HCT116 (cell line): ENCODE measurements at regions not wholly inside any gene's neighbourhood (a gene's known extent, or its start where the extent isn't known, plus 50 kb on each side); places are given as distances from the start of the nearest gene placed in this dataset.

Experiments used
- ATAC-seq: fragments of 200-7000 bp; cut with Tn5 transposase; 2 replicates; pipeline ENCODE4 v1.9.1; 2020; ENCODE audit warnings: mild to moderate bottlenecking, moderate library complexity
- BruUV-seq: library from RNA; stranded (reverse); fragments of 400-500 nt; replicated peaks from 2 replicates; lab custom pipeline; 2021; lab: Mats Ljungman, UMichigan
- CTCF ChIA-PET: fragments of 300-600 bp; sonication (Branson Sonifier 250); formaldehyde crosslinking; loops from one replicate; lab custom pipeline; 2021; ENCODE audit warnings: antibody characterized with exemption; lab: Charles Lee
- POLR2A ChIA-PET: fragments of 300-600, 350-600 bp; sonication (Branson Sonifier 250); formaldehyde crosslinking; loops from one replicate; lab custom pipeline; 2021; ENCODE audit warnings: antibody characterized with exemption; lab: Charles Lee
- RAD21 ChIA-PET, 2 experiments: fragments of 300-600 bp; sonication (Branson Sonifier 250); formaldehyde crosslinking; loops; one replicate each; lab custom pipeline; 2023; ENCODE audit warnings: low total read pairs in 2 of 2; ENCODE audit not compliant: uncharacterized antibody in 2 of 2, unreplicated experiment in 2 of 2, low non-redundant PET in 1 of 2; lab: Charles Lee
- DNase-seq: peaks from one replicate; pipeline ENCODE4 v3.0.0-alpha.2; 2010; ENCODE audit warnings: low read depth, low spot score
- H2AFZ ChIP-seq: fragments of 200-600 bp; shearing (Covaris generic), sonication (generic); 2 replicates; pipeline ENCODE4 v1.6.1; 2017; ENCODE audit warnings: low read depth, mixed run types, mixed read lengths, antibody characterized with exemption, low read length; ENCODE audit not compliant: poor library complexity, severe bottlenecking
- H3K27ac ChIP-seq: 2 replicates; pipeline ENCODE4 v1.5.1; 2012; ENCODE audit warnings: low read depth, low read length
- H3K27me3 ChIP-seq: fragments of 200-600 bp; sonication (generic); 2 replicates; pipeline ENCODE4 v1.6.1; 2016; ENCODE audit warnings: mixed run types, low read length, mixed read lengths; ENCODE audit not compliant: insufficient read depth
- H3K36me3 ChIP-seq, 2 experiments: fragments of 200-500 bp in 1 of 2; fragments of 200-600 bp in 1 of 2; sonication (Bioruptor generic) in 1 of 2; sonication (generic) in 1 of 2; 2 replicates each; pipeline versions ENCODE4 v1.5.1 to v1.6.1; 2014 to 2016; ENCODE audit warnings: low read length in 2 of 2, inconsistent platforms in 1 of 2, mixed read lengths in 1 of 2, mixed run types in 1 of 2; ENCODE audit not compliant: insufficient read depth in 2 of 2, control insufficient read depth in 1 of 2
- H3K4me1 ChIP-seq, 2 experiments: fragments of 200-600 bp in 1 of 2; sonication (generic) in 1 of 2; 2 replicates each; pipeline versions ENCODE4 v1.5.1 to v1.6.1; 2012 to 2017; ENCODE audit warnings: low read length in 2 of 2, inconsistent platforms in 1 of 2, mild to moderate bottlenecking in 1 of 2, mixed read lengths in 1 of 2, mixed run types in 1 of 2, moderate library complexity in 1 of 2; ENCODE audit not compliant: insufficient read depth in 2 of 2, control insufficient read depth in 1 of 2
- H3K4me2 ChIP-seq: fragments of 200-600 bp; sonication (generic); 2 replicates; pipeline ENCODE4 v1.6.1; 2017; ENCODE audit warnings: mixed run types, low read length, mixed read lengths
- H3K4me3 ChIP-seq, 2 experiments: fragments of 200-600 bp in 1 of 2; sonication (generic) in 1 of 2; replicated peaks in 1 of 2; 2 replicates each; pipeline ENCODE4 v1.5.1; 2011 to 2016; ENCODE audit warnings: low read length in 2 of 2, control low read depth in 1 of 2, low read depth in 1 of 2, mild to moderate bottlenecking in 1 of 2, mixed read lengths in 1 of 2, mixed run types in 1 of 2
- H3K79me2 ChIP-seq: fragments of 200-600 bp; sonication (generic); 2 replicates; pipeline ENCODE4 v1.6.1; 2017; ENCODE audit warnings: mild to moderate bottlenecking, mixed run types, low read length, moderate library complexity, mixed read lengths; ENCODE audit not compliant: insufficient read depth
- H3K9ac ChIP-seq: fragments of 200-600 bp; sonication (generic); 2 replicates; pipeline ENCODE4 v1.6.1; 2016; ENCODE audit warnings: low read length, mixed read lengths
- H3K9me2 ChIP-seq: fragments of 200-600 bp; sonication (generic), shearing (Covaris generic); 2 replicates; pipeline ENCODE4 v1.6.1; 2017; ENCODE audit warnings: mixed run types, mild to moderate bottlenecking, moderate library complexity; ENCODE audit not compliant: insufficient read depth
- H3K9me3 ChIP-seq, 2 experiments: fragments of 200-500 bp in 1 of 2; fragments of 200-600 bp in 1 of 2; sonication (Bioruptor generic) in 1 of 2; sonication (generic) in 1 of 2; 2 replicates each; pipeline ENCODE4 v1.6.1; 2014 to 2017; ENCODE audit warnings: low read length in 2 of 2, mixed read lengths in 2 of 2, inconsistent platforms in 1 of 2, low read depth in 1 of 2, mild to moderate bottlenecking in 1 of 2, mixed run types in 1 of 2, moderate library complexity in 1 of 2; ENCODE audit not compliant: control insufficient read depth in 1 of 2, insufficient read depth in 1 of 2
- H4K20me1 ChIP-seq: fragments of 200-600 bp; sonication (generic), shearing (Covaris generic); 2 replicates; pipeline ENCODE4 v1.6.1; 2017; ENCODE audit warnings: mixed run types, mild to moderate bottlenecking, moderate library complexity; ENCODE audit not compliant: insufficient read depth
- CBX3 ChIP-seq: IDR thresholded peaks from 2 replicates; pipeline ENCODE4 v1.6.1; 2012; ENCODE audit warnings: low read depth
- CEBPB ChIP-seq: IDR thresholded peaks from 2 replicates; pipeline ENCODE4 v1.6.1; 2012; ENCODE audit warnings: low read depth
- EGR1 ChIP-seq: IDR thresholded peaks from 2 replicates; pipeline ENCODE4 v1.6.1; 2012; ENCODE audit warnings: low read depth
- ELF1 ChIP-seq: IDR thresholded peaks from 2 replicates; pipeline ENCODE4 v1.6.1; 2012; ENCODE audit warnings: low read depth, borderline replicate concordance
- FOSL1 ChIP-seq: IDR thresholded peaks from 2 replicates; pipeline ENCODE4 v1.6.1; 2012; ENCODE audit warnings: low read depth
- POLR2A ChIP-seq: IDR thresholded peaks from 2 replicates; pipeline ENCODE4 v1.7.0; 2011; ENCODE audit warnings: borderline replicate concordance; ENCODE audit not compliant: insufficient read depth, insufficient read length; ENCODE audit errors: extremely low read depth
- RAD21 ChIP-seq: IDR thresholded peaks from 2 replicates; pipeline ENCODE4 v1.6.1; 2012; ENCODE audit warnings: low read depth, mild to moderate bottlenecking
- SIN3A ChIP-seq: IDR thresholded peaks from 2 replicates; pipeline ENCODE4 v1.6.1; 2012; ENCODE audit warnings: low read depth
- SRF ChIP-seq: IDR thresholded peaks from 2 replicates; pipeline ENCODE4 v1.6.1; 2012; ENCODE audit warnings: low read depth
- YY1 ChIP-seq: IDR thresholded peaks from 2 replicates; pipeline ENCODE4 v1.6.1; 2011; ENCODE audit warnings: low read length, low read depth, moderate library complexity, mild to moderate bottlenecking; ENCODE audit not compliant: insufficient replicate concordance; ENCODE audit errors: extremely low read depth
- ZFX ChIP-seq: fragments of 450-650 bp; IDR thresholded peaks from 2 replicates; pipeline ENCODE4 v1.6.1; 2017
- ZNF274 ChIP-seq: fragments of 200-500 bp; sonication (Bioruptor generic); IDR thresholded peaks from 2 replicates; pipeline ENCODE4 v1.6.1; 2014; ENCODE audit warnings: mild to moderate bottlenecking, low read depth, low read length, inconsistent platforms
- intact Hi-C: fragments of 100-400 bp; cut with micrococcal nuclease; formaldehyde crosslinking; loops from 2 replicates; pipeline ENCODE4 v1.10.0; 2022
- TF ChIP-seq, protein P1 (sequence below): IDR thresholded peaks from 2 replicates; pipeline ENCODE4 v1.6.1; 2012
- TF ChIP-seq, protein P2 (sequence below), 3 experiments: fragments of 200-600 bp in 1 of 3; sonication (generic) in 1 of 3; IDR thresholded peaks in 2 of 3; conservative IDR thresholded peaks in 1 of 3; 2 replicates each; pipeline ENCODE4 v1.5.1; 2012 to 2017; ENCODE audit warnings: low read depth in 2 of 3, low read length in 2 of 3, antibody characterized with exemption in 1 of 3, borderline replicate concordance in 1 of 3, control low read depth in 1 of 3, mild to moderate bottlenecking in 1 of 3, mixed read lengths in 1 of 3, mixed run types in 1 of 3, moderate library complexity in 1 of 3; ENCODE audit not compliant: insufficient read depth in 1 of 3
- TF ChIP-seq, protein P3 (sequence below): IDR thresholded peaks from 2 replicates; pipeline ENCODE4 v1.6.1; 2011; ENCODE audit warnings: mild to moderate bottlenecking, low read length, moderate library complexity; ENCODE audit not compliant: insufficient replicate concordance; ENCODE audit errors: extremely low read depth
- TF ChIP-seq, protein P4 (sequence below): IDR thresholded peaks from 2 replicates; pipeline ENCODE4 v1.6.1; 2012

DNA sequence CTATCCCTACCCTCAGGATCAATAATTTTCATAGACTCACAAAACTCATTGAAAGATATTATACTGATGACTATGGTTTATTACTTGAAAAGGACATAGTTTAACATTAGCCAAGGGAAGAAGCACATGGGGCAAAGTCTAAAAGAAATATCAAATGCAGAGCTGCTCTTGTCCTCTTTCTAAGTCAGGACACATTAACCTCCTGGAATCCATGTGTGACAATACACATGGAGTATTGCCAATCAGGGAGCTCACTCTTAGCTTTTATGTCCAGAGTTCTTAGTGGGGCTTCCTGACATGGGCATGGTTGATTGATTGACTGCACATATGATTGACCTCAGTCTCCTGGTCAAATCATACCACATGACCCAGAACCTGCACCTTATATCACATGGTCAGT lies 165.5 kb upstream of the COX7C start:
- H3K4me1 ChIP-seq = no peaks in the 10 kb centered on the region
- no peak overlapping the region for H3K9ac ChIP-seq
- DNase-seq (no peak), ATAC-seq (no peak)
- ChIA-PET CTCF (no interaction called here), POLR2A (no interaction called here), RAD21 (no interaction called here)
- no peak overlapping the region for H3K4me3 ChIP-seq
- no peak overlapping the region for H3K4me2 ChIP-seq
- no peaks in the 10 kb centered on the region for H4K20me1 ChIP-seq
- H2AFZ ChIP-seq = no peak overlapping the region
- H3K9me3 ChIP-seq = no peaks in the 10 kb centered on the region
- H3K79me2 ChIP-seq = no peaks in the 10 kb centered on the region
- H3K27ac ChIP-seq = no peak overlapping the region
- BruUV-seq = no TSS peak
- intact Hi-C loops = no loop called here
- H3K36me3 ChIP-seq = no peaks in the 10 kb centered on the region
- H3K27me3 ChIP-seq = no peaks in the 10 kb centered on the region
- H3K9me2 ChIP-seq = no peaks in the 10 kb centered on the region; the same call in 1 of the 2 replicates
- TF ChIP-seq, protein P1, sequence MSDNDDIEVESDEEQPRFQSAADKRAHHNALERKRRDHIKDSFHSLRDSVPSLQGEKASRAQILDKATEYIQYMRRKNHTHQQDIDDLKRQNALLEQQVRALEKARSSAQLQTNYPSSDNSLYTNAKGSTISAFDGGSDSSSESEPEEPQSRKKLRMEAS = no peak
- TF ChIP-seq SIN3A (no peak), YY1 (no peak), ELF1 (no peak), FOSL1 (no peak), SRF (no peak), CBX3 (no peak), EGR1 (no peak), POLR2A (no peak), CEBPB (no peak), ZFX (no peak), RAD21 (no peak), ZNF274 (no peak)
- TF ChIP-seq, protein P2, sequence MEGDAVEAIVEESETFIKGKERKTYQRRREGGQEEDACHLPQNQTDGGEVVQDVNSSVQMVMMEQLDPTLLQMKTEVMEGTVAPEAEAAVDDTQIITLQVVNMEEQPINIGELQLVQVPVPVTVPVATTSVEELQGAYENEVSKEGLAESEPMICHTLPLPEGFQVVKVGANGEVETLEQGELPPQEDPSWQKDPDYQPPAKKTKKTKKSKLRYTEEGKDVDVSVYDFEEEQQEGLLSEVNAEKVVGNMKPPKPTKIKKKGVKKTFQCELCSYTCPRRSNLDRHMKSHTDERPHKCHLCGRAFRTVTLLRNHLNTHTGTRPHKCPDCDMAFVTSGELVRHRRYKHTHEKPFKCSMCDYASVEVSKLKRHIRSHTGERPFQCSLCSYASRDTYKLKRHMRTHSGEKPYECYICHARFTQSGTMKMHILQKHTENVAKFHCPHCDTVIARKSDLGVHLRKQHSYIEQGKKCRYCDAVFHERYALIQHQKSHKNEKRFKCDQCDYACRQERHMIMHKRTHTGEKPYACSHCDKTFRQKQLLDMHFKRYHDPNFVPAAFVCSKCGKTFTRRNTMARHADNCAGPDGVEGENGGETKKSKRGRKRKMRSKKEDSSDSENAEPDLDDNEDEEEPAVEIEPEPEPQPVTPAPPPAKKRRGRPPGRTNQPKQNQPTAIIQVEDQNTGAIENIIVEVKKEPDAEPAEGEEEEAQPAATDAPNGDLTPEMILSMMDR (IDR thresholded peaks at IDR 0.05 in 2 of 3, conservative IDR thresholded peaks at IDR 0.05 in 1 of 3; ENCODE audit: borderline replicate concordance in 1 of 3, insufficient read depth in 1 of 3, low read depth in 2 of 3, low read length in 2 of 3) = no peak
- TF ChIP-seq, protein P3, sequence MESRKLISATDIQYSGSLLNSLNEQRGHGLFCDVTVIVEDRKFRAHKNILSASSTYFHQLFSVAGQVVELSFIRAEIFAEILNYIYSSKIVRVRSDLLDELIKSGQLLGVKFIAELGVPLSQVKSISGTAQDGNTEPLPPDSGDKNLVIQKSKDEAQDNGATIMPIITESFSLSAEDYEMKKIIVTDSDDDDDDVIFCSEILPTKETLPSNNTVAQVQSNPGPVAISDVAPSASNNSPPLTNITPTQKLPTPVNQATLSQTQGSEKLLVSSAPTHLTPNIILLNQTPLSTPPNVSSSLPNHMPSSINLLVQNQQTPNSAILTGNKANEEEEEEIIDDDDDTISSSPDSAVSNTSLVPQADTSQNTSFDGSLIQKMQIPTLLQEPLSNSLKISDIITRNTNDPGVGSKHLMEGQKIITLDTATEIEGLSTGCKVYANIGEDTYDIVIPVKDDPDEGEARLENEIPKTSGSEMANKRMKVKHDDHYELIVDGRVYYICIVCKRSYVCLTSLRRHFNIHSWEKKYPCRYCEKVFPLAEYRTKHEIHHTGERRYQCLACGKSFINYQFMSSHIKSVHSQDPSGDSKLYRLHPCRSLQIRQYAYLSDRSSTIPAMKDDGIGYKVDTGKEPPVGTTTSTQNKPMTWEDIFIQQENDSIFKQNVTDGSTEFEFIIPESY = no peak
- TF ChIP-seq, protein P4, sequence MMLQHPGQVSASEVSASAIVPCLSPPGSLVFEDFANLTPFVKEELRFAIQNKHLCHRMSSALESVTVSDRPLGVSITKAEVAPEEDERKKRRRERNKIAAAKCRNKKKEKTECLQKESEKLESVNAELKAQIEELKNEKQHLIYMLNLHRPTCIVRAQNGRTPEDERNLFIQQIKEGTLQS = no peak
